Activated CD8-positive, alpha-beta memory T cell treated with anti-CD3 and anti-CD28 coated beads, Interleukin-2, amount 50 U/mL, for 24 hours (primary cell): ENCODE measurements at regions not wholly inside any gene's neighbourhood (a gene's known extent, or its start where the extent isn't known, plus 50 kb on each side); places are given as distances from the start of the nearest gene placed in this dataset.
"Not testable (repeated sequence)": the region's sequence is repeated elsewhere in the genome, so short reads cannot be mapped to it uniquely, and the experiment has no call there.

ENCODE experiments used
- DNase-seq: peaks from one replicate; pipeline ENCODE4 v3.0.0-alpha.2; 2020; ENCODE audit errors: extremely low read depth

DNA sequence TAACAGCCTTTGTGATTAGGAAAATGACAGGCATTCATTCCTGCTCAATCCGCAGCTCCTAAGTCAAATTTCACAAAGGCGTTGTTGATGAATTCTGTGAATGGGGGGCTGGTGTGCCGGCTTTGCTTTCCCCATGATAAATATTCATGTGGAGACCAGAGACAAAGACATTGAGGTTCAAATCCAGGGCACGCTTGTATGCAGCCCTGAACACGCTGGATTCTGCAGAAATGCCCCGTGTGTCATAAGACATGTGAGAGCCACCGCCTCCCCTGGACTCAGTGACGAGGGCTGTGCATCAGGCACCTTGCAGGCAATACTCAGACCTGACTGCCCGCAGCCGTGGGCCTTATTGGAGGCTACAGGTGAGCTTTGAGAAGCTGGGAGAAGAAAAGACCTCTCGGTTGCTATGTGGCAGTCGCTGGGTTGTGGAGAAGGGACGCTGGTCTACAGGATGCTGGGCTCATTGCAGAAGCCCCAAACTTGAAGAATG is 906.2 kb downstream of the BRD1 start:
- DNase-seq: no peak

DNA sequence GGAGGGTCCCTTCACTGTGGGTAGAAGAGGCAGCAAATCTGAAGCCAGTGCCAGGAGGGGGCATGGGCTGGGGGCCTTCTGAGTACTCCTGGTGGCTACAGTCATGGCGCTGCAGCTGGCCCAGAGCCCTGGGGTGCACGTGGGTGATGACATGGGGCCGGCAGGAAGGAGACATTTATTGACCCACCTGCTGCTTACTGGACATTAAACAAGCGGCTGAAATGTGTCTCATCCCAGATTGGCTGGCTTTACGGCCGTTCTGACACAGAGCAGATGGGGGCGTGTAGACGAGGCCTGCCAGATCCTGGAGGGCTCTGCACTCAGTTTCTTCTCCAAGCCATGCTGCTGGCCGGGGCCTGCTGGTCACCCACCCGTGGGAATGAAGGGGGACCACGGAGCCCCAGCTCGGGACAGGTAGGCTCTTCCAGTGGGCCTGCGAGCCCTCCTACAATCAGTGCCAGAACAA is 906.9 kb downstream of the BRD1 start:
- no peak for DNase-seq

DNA sequence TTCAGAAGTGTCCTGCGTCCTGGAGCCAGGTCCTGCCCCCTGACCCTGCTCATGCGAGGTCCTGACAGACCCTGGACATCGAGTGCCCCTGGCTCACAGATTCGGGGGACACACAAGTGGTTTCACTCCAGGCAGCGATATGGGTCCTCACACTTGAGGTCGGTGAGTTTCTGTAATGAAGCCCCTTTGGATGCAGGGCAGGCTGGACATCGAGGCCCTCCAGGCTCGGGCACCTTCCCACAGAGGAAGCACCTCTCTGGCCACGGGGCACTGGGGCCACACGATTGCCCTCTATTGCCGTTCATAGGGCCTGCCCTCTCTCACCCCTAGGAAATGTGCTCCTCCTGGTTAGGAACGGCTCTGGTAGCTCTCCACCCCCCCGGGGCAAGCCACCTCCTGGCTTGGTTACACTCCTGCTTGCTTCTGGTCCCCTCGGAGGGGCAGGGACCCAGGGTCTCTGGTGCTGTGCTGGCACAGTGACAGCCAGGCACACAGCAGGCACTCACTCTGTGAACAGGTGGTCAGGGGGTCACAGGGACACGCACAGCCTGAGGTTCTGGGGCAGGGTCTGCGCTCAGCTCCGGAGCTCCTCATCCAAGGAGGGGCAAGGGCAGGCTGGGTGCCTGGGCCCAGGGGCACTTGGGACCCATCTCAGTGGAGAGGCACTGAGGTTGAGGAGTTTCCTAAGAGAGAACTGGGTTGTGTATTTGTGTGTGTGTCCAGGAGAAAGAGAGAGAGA is 907.7 kb downstream of the BRD1 start:
- no peak for DNase-seq

DNA sequence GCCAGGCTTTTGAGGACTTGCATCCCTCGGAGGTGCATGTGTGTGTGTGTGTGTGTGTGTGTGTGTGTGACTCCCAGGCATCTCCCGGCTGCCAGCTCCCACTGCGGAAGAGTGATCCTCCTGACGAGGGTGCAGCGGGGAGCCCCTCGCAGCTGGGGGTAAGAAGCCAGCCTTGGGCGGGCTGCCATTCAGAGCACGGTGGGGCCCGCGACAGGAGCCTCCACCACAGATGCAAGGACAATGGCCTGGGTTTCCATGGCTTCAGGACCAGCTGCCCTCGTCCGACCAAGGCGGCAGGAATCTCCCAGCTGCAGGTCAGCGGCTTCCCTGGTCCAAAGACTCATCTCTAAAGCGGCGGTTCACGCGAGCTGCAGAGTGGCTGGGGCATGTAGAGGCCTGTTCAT is 908.5 kb downstream of the BRD1 start:
- no peak for DNase-seq

DNA sequence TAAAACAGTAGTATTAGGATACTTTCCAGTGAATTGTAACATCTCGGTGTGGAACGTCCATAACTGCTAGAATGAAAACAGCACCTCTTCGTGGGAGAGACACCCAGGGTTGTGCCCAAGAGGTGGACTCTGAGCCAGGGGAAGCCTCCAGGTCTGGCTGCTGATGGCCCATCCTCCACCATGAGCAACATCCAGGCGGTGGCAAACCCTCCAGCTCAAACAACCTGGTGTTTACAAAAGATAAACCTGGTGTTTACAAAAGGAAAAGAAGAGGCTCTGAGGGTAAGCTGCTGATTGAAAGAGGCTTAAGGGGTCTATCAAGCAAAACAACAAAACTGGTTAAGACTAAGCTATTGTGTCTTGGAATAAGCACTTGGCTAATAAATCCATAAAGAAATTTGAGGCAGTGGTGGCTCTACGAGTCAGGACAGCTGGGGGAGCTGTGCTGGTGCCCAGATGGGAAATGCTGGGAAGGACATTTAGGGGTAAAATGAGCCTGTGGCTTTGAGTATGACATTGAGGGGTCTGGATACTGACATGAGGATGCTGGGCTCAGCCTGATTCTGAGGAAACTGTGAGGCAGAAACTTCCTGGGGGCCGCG is 909.0 kb downstream of the BRD1 start:
- DNase-seq: no peak

DNA sequence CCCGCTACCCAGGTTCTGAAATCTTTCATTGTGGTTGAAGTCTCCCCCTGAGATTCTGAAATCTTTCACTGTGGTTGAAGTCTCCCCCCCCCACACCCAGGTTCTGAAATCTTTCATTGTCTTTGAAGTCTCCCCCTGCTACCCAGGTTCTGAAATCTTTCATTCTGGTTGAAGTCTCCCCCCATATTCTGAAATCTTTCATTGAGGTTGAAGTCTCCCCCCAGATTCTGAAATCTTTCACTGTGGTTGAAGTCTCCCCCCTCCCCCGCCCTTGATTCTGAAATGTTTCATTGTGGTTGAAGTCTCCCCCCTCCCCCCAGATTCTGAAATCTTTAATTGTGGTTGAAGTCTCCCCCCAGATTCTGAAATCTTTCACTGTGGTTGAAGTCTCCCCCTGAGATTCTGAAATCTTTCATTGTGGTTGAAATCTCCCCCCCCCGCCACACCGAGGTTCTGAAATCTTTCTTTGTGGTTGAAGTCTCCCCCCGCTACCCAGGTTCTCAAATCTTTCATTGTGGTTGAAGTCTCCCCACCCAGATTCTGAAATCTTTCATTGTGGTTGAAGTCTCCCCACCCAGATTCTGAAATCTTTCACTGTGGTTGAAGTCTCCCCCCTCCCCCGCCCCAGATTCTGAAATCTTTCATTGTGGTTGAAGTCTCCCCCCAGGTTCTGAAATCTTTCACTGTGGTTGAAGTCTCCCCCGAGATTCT is 915.2 kb downstream of the BRD1 start:
- not testable (repeated sequence) for DNase-seq

DNA sequence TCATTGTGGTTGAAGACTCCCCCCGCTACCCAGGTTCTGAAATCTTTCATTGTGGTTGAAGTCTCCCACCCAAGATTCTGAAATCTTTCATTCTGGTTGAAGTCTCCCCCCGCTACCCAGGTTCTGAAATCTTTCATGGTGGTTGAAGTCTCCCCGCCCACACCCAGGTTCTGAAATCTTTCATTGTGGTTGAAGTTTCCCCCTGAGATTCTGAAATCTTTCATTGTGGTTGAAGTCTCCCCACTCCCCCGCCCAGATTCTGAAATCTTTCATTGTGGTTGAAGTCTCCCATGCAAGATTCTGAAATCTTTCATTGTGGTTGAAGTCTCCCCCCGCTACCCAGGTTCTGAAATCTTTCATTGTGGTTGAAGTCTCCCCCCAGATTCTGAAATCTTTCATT is 916.0 kb downstream of the BRD1 start:
- not testable (repeated sequence) for DNase-seq

DNA sequence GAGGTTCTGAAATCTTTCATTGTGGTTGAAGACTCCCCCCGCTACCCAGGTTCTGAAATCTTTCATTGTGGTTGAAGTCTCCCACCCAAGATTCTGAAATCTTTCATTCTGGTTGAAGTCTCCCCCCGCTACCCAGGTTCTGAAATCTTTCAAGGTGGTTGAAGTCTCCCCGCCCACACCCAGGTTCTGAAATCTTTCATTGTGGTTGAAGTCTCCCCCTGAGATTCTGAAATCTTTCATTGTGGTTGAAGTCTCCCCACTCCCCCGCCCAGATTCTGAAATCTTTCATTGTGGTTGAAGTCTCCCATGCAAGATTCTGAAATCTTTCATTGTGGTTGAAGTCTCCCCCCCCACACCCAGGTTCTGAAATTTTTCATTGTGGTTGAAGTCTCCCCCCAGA is 916.6 kb downstream of the BRD1 start:
- not testable (repeated sequence) for DNase-seq

DNA sequence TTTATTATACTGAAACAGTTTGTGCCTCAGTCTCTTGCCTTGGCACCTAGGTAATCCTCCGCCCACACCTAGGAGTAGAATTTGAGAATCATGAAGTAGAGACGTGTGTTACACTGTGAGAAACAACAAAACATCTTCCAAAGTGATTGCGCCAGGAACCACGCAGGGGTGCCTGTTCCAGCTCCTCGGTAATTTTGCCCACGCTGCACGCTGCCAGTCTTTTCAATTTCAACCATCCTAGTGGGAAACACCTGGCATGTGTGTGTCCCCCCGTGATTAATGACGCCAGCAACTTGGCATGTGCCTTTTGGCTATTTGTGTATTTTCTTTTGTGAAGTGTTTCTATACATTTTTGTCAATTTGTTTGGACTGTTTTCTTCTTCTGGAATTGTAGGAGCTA is 919.1 kb downstream of the BRD1 start:
- DNase-seq: no peak

DNA sequence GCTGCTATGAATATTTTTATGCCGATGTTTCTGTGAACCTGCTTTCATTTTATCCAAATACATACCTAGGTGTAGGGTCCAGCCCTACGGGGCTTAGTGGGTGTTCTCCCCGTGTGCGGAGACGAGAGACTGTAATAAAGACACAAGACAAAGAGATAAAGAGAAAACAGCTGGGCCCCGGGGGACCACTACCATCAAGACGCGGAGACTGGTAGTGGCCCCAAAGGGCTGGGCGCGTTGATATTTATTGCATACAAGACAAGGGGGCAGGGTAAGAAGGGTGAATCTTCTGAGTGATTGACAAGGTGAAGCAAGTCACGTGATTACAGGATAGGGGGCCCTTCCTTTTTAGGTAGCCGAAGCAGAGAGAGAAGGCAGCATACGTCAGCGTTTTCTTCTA is 920.1 kb downstream of the BRD1 start:
- DNase-seq: no peak

DNA sequence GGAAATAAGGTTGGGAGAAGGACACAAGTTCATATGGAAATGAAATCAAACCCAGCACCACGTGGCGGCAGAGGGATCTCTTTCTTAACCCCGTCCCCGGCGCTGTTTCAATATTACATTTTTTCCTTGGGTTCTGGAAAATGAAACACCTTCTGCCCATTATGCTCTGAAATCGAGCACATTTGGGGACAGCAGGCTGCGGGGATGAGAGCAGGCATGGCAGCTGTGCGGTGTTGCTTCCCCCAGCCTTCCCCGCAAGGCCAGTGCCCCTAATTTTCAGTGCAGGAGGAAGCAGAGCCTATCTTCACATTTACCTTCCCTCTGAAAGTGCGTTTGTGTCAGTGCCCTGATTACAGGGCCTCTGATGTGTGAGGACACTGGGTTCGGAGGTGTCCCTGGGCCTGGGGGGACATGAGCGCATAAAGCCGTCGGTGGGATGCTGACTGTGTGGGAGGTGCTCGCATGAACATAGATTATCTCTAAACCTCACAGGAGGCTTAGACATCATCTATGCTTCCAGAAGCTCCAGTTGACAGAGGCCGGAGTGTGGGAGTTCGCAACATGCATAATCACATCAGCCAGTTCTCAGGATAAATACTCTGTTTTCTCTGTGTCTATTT is 921.3 kb downstream of the BRD1 start:
- no peak for DNase-seq

DNA sequence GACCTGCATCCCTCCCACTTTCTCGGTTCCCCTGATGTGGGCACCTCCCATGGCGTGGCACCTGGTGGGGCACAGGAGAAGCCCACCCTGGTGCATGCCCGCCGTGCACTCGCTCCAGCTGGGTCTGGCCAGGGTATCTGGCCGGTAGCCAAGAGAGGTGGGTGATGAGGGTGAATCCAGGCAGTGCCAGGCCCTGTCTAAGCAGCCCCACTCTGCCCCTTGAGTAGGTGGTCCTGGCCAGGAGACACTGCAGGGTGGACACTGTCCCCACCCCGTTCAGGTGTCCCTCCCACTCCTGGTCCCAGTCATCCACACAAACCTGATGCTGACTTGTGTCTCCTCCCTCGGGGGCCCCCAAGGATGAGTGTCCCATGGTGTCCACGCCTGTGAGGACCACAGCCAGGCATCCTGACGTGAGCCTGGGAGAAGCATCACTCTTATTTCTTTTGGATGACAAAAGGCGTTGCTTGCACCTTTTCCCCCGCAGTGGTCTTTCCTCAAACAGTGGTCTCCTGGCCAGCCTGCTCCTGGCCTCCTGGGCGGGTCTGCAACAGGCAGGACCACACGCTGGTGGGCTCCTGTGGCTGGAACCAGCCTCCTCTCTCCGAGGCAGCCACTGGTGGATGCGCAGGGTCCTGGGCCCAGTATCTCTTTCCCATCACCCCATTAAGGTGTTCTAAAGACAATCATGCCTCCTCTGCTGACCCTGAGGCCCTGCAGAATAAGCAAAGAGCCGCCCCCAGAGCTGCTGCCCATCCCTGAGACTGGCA is 922.3 kb downstream of the BRD1 start:
- no peak for DNase-seq

DNA sequence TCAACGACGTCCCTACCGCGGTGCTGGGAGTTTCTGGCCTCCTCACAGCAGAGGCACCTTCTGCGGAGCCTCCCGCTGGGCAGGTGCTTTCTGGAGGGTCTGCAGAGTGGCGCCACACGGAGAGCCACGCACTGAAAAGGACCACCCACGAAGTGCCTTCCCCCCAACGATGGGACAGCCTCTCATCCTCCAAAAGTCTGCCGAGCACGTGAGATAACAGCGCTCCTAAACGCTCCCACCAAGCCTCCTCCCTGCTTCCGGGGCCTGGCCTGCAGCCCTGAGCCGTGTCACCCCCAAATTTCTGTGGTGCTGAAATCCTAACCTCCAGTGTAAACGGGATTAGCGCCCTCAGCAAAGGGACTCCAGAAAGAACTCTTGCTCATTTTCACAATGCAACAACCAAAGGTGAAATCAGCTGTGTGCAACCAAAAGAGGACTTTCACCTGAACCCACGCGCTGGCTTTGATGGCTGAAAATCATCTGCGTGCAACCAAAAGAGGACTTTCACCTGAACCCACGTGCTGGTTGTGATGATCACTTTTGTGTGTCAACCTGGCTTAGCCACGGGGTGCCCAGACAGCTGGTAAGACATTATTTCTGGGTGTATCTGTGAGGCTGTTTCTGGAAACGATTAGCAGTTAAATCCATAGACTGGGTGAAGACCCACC is 924.6 kb downstream of the BRD1 start:
- DNase-seq: no peak

DNA sequence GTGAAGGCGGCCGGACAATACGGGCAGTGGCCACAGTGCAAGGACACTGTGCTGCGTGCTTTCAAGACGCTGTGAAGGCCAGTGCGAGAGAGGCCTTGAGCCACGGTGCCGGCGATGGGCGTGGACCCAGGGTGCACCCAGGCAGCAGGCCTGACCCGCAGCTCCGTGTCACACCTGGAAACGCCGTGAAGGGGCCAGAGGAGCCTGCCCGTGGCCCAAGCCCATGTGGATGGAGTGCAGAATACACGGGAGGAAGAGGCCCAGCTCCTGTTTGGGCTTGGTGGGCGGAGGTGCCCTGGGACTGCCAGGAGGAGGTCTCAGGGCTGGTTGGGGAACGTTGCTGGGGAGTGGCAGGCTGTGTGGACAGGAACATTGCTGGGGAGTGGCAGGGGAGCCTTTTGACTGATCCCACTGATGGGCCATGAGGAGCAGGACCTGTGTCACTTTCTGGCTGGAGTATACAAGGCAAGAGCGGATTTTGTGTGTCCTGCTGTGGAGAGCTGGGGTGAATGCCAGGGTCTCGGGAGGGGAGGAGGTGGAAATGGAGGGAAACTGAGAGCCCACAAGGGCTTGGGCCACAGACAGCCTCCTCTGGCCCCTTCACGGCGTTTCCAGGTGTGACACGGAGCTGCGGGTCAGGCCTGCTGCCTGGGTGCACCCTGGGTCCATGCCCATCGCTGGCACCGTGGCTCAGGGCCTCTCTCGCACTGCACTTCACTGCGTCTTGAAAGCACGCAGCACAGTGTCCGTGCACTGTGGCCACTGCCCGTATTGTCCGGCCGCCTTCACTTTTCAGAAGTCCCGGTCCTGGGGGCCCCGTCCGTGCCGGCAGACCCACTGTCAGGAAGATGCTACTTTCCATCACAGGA is 925.4 kb downstream of the BRD1 start:
- no peak for DNase-seq

DNA sequence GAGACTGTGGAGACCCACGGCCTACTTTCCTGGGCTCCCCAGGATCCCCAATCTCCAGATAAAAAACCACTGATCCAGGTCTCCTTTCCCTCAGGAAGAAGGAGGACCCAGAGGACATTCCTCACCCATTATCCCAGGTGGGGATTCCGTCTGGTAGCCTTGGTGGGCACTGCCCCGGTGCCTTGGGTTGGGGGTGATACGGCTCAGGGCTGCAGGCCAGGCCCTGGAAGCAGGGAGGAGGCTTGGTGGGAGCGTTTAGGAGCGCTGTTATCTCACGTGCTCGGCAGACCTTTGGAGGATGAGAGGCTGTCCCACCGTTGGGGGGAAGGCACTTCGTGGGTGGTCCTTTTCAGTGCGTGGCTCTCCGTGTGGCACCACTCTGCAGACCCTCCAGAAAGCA is 926.3 kb downstream of the BRD1 start:
- DNase-seq: no peak

DNA sequence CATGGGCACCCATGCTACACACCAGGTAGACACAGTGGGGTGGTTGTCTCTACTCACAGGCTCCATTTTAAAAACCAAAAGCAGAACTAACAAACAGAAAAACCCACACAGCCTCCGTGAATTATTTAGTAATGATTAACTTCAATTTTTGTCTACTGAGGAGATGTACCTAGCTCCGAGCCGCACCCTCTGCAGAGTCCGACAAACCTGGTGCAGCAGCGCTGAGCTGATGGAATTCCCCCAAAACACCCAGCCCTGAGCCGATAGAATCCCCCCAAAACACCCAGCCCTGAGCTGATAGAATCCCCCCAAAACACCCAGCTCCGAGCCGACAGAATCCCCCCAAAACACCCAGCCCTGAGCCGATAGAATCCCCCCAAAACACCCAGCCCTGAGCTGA is 927.0 kb downstream of the BRD1 start:
- DNase-seq: no peak

DNA sequence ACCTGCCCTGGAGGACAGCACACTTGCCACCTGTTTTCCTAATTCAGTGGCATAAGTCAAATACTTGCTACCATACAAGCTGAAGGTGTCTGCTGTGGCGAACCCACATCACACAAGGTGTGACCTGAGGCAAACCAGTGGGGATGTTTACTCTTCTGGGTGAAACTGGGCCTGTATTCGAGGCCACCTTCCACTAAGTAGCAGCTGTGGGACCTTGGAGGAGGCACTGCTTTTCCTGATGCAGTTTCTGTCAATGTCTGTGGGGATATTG is 927.4 kb downstream of the BRD1 start:
- no peak for DNase-seq

DNA sequence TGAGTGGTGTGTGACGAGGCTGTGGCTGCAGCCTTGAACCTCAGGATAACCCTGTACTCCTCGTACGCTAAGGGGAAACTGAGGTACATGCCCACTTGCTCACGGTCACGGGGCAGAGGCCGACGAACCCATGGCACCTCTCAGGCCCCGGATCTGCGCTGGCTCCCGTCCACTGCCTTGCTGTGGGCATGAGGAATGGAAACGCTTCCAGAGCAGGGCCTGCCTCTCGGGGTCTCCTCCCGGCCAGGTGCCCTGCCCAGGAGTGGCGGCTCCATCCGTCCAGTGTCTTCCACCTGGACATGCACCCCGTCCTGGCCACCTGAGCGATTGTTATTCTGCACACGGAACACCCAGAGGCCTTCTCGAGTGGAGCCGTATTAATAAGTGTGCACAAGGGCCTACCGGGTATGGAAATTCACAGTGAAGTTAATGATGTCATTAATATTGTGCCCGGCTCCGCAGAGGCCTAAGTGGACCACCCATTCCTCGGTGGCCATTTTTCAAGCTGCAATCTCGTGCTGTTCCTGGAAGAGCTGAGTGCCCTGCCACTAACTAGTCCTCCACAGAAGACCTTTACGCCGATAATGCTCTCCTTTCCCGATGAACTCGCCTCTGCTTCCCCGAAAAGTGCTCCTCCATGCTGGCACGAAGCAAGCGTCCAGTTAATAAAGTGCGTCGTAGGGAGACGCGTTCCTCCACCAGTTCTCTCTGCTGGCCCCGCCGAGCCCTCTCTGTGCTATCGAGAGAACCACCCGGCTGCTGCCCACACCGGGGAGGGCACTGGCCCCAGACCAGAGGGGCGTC is 927.9 kb downstream of the BRD1 start:
- DNase-seq: no peak

DNA sequence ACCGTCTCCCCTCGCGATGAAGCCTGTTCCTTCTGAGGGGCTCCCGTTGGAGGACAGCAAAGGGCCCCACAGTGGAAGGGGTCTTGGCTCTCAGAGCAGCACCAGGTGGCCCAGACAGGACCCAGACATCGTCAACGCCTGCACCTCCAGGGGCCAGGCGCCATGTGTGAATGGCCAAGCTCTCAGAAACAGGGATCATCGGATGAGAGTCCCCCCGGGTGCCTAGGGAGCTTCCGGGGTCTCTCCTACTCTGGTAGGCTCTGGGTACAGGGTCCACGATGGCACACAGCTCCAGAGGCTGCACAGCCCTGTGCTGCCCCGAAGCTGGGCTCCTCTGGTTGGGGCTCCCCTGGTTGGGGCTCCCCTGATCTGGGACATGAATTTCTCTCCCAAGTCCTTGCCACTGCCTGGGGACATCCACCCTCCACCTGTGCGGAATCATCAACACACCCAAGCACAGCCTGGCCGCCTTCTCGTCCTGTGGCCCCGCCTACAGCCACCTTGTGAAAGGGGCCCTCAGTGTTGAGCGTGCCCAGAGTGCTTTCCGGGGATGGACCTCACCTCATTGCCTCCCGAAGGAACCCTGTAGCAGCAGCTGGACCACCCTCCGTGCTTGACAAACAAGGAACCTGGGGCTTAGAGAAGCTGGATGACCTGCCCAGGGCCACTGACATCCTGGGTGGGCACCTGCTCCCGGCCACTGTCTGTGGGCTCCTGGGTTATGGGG is 929.0 kb downstream of the BRD1 start:
- no peak for DNase-seq
